DMS79 (cell line): ENCODE measurements at regions not wholly inside any gene's neighbourhood (a gene's known extent, or its start where the extent isn't known, plus 50 kb on each side); places are given as distances from the start of the nearest gene placed in this dataset.

Experiments
- DNase-seq: peaks from one replicate; lab custom pipeline; 2025; lab: John Stamatoyannopoulos, UW

DNA sequence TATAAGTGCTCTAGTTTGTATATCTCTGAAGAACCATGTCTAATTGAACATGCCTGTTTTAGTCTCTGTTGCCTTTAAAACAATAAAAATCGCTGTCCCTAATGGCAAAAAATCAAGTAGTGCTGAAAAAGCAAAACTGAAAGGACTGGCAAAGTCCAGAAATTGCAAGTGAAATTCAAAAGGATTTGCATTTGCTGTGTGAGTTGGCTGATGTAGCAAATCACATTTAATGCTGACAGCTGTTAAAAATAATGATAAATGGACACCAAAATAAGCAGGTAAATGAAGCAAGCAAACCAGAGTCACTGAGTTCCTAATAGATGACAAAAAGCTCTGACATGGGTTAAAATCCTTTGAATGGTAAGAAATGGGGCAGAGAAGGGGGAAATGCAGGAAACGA lies 874.1 kb downstream of the GRM8 start:
- DNase-seq: no peak

GRCh38 chr7:126370038-126370668 lies 882.6 kb downstream of the GRM8 start:
- DNase-seq: no peak

DNA sequence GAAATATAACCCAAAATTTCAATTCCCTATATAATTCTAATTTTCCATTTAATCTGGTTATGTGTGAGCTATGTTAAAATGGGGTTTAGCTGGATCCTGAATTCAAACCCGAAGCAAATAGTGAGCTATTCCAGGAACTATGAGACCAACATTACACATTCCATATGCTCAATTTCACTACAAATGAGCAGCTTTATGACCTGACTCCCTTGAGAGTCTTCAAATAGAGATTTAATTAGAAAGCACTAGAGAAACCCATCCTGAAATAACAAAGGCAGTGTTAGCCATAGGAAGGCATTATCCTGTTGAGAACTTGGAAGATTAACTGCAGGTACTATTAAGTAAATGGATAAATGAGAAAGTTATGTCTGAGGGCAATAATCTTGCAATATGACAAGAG lies 890.0 kb downstream of the GRM8 start:
- DNase-seq: no peak

- no peak for DNase-seq
Observed at GRCh38 chr7:126361183-126361582, 891.6 kb downstream of the GRM8 start.

GRCh38 chr7:126339813-126340212 lies 912.9 kb downstream of the GRM8 start:
- no peak for DNase-seq

DNA sequence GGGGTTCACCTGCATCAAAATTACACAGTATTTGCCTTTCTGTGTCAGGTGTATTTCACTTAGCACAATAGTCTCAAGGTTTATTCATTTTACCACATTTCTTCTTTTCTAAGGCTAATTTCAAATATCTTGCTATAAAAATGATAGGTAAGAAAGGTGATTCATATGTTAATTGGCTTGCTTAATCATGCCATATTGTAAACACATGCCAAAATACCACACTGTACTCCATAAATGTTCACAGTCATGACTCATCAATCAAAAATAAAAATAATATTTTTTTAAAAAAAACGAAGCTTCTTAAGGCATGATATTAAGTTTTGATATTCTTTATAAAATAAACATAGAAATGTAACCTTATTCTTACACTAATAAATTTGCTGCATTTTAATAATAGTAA lies 947.1 kb downstream of the GRM8 start:
- DNase-seq: no peak

DNA sequence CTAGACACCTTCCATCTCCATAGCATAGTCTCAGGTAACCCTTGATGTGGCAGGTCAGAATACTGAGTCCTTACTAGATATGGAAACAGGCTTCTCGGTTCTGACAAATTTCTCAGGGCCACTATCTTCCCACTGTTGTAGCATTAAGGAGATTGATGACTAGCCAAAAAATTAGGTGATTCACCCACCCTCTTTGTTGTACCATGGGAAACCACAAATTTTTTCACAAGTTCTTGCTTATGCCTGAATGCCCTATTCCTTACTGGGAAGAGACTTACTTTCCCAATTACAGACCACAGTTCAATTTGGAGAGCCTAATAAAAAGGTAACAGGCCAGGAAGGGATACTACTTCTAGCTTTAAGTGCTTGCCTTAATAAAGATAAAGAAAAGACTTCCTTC lies 948.8 kb downstream of the GRM8 start:
- no peak for DNase-seq

DNA sequence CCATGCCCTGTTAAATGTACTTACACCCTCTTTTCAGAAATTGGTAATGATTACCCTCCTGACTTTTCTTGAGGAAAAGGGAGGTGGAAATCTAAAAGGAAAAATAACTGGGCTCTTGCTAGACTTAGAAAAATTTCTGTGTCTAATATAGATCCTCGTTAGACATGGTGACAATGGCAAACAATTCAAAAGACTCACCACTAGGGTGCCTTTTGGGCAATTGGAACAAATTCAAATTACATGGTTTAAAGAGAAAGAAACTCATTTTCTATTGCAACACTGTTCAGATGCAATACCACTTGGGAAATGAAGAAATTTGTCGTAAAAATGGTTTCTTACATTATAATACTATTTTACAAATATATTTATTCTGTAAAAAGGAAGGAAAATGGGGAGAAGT lies 950.1 kb downstream of the GRM8 start:
- DNase-seq: no peak

GRCh38 chr7:126286317-126286716 lies 966.4 kb downstream of the GRM8 start:
- DNase-seq: no peak

- no peak for DNase-seq
Observed at GRCh38 chr7:126236261-126236660, 1016.5 kb downstream of the GRM8 start.

GRCh38 chr7:126228356-126229061 lies 1024.2 kb downstream of the GRM8 start:
- DNase-seq: no peak

DNA sequence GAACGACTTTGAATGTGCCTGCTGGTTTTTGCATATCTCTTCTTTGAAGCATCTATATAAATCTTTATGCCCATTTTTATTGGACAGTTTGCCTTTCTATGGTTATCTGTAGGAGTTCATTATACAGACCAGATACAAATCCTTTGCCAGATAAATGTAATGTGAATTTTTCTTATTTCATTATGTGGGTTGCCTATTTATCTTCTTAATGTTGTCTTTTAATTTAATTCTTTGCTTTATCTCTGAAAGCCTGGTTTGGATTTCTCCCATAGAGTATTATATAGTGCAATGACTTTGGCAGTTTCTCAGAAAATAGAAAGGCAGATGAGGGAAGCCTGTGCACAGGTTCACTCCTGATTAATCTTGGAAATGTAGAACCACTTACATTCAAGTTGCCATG lies 1025.1 kb downstream of the GRM8 start:
- DNase-seq: no peak

- no peak for DNase-seq
Observed at GRCh38 chr7:126227055-126227454, 1025.7 kb downstream of the GRM8 start.

- DNase-seq: no peak
Observed at GRCh38 chr7:126223729-126224128, 1029.0 kb downstream of the GRM8 start.

DNA sequence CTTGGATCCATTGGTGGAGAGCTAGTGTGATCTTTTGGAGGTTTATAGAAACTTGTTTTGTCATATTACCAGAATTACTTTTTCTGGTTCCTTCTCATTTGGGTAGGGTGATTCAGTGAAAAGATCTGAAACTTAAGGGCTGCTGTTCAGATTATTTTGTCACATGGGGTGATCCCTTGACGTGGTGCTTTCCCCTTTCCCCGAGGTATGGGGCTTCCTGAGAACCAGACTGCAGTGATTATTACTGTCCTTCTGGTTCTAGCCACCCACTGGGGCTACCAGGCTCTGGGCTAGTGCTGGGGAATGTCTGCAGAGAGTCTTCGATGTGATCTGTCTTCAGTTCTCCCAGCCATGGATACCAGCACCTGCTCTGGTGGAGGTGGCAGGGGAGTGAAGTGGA lies 1030.0 kb downstream of the GRM8 start:
- no peak for DNase-seq

DNA sequence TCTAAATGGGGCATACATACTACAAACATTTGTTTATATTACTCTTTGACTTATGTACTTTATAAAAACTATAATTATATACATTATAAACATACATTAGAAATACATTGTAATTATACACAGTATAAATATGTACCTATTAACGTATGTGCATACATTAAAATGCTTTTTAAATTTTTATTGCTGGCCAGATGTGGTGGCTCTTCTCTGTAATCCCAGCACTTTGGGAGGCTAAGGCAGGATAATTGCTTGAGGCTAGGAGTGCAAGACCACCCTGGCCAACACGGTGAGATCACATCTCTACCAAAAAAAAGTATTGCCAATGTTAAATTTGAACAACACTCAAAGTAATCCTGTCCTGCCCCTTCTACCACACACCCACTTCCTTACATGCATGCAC lies 1037.0 kb downstream of the GRM8 start:
- no peak for DNase-seq

DNA sequence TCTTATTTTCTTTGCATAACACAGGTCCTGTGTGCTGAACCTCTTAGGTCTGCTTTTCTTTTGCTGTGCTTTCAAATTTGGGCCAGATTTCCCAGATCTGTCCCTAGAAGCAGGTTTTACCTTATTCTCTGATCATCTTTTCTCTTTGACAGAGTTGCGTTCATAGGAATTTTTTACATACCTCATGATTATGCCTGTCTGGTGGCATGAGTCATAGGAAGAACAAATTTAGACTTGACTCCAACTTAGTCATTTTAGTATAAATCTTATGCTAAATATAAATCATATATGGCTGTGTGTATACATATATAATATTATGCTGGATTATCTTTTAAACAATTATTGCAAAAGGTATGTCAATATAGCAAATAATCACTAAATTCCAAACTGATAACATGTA lies 1038.9 kb downstream of the GRM8 start:
- no peak for DNase-seq

DNA sequence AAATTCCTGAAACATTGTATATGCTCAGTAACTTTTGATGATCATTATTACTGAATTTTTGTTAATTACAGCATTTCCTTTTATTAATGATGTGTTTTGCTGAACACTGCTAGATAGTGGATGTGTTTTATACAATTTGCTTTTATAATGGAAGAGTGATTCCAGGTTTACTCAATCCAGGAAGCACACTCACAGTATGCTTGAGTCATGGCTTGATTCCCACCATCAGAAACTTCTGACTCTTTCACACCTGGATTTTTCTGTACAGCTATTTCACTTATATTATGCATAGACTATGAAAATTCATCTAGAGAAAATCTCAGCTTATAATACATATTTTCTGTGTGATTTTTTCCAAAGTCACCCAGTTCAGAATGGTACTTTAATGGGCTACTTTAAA lies 1040.9 kb downstream of the GRM8 start:
- no peak for DNase-seq

DNA sequence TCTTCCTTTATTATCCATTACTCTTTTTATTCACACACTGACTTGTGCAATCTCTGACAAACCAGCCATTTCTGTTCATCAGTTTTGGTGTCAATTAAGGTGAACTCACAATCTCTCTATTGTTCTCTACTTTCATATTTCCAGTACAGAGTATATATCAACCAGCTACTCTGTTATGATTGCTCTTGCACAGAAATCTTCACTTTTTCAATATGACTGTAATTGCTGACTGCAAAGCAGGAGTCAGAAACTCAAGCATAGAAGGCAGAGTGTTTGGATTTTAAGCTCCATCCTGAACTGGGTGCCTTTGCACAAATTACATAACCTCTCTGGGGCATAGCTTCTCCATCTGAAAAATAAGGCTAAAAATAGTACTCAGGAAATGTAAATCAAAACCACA lies 1042.0 kb downstream of the GRM8 start:
- DNase-seq: no peak

- no peak for DNase-seq
Observed at GRCh38 chr7:126203185-126203584, 1049.6 kb downstream of the GRM8 start.

DNA sequence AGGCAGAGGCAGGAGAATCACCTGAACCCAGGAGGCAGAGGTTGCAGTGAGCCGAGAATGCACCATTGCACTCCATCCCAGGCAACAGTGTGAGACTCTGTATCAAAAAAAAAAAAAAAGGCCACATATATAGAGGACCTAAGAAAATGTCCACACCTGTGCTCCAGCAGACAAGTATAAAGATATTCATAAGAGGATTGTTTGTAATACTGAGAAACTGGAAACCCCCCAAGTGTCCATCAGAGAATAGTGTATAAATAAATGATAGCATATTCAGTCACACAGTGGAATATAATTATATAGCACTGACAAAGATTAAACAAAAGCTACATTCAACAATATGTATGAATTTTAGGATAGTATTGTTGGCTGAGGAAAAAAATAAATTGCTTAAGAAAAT lies 1050.6 kb downstream of the GRM8 start:
- DNase-seq: no peak

DNA sequence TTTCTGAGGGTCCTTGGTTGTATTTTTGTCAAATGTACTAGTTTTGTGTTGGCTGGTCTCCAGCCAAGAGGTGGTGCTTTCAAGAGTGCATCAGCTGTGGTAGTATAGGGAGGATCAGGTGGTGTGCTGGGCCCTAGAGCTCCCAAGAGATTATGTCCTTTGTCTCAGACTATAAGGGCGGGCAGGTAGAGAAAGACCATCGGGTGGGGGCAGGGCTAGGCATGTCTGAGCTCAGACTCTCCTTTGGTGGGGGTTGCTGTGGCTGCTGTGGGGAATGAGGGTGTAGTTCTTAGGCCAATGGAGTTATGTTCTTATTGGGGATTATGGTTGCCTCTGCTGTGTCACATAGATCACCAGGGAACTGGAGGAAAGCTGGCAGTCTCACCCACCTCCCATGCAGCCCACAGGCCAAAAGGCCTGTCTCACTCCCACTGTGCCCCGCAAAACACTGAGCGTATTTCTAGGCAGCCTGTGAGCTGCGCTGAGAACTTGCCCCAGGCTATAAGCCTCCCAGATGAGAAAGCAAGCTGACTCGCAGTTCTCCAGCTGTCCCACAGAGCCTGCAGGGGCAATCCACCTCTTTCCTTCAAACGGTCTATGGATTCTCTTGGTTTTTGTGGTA lies 1066.7 kb downstream of the GRM8 start:
- no peak for DNase-seq

GRCh38 chr7:126179916-126180315 lies 1072.8 kb downstream of the GRM8 start:
- DNase-seq: no peak

- no peak for DNase-seq
Observed at GRCh38 chr7:126178865-126179264, 1073.9 kb downstream of the GRM8 start.
